ENCODE measurements at regions not wholly inside any gene's neighbourhood (a gene's known extent, or its start where the extent isn't known, plus 50 kb on each side); places are given as distances from the start of the nearest gene placed in this dataset.
"Not testable (repeated sequence)": the region's sequence is repeated elsewhere in the genome, so short reads cannot be mapped to it uniquely, and the experiment has no call there.

DNA sequence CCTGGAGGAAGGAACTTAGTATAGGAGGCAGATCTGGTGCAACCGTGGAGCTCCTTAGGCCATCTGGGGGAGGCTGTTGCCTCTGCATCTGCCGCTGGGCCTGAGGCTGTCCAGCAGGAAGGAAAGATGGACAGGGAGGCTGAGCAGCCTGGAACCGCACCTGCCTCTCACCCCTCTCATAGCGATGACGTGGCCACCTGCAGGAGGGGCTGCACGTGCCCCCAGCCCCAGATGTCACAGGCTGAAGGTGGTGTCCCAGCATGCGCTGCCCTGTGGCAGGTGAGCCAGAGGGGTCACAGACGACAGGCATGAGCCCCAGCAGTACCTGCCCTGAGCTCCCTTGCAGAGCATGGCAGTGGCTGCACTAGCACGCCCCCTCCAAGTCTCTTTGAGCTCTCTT lies 283.9 kb downstream of the ACTR3B start:
- ATAC-seq (no peak), DNase-seq (no peak)
- Mint-ChIP-seq H3K4me3 (no peak overlapping the region), H3K36me3 (no peaks in the 10 kb centered on the region), H3K4me1 (no peaks in the 10 kb centered on the region), H3K27ac (no peak overlapping the region), H3K9me3 (ENCODE audit: low read depth) (no peaks in the 10 kb centered on the region), H3K27me3 (no peaks in the 10 kb centered on the region)
- CTCF ChIA-PET, result no interaction called here

DNA sequence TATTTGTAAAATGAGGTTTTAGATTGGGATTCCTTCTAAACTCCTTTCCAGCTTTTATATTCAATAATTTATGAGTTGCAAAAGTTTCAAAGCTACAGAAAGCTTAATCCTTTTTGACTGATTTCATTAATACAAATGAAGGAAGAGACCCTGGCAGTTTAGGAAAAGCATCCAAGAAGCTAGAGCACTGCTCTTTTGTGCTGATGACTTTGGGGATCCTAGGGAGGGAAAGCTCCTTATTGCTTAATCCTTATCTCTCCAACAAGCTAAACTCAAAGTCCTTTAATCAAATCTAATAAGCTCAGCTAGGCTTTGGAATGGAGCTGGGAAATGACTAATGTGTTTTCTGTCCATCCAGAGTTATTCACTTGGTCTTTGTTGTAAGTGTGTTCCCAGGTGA lies 285.4 kb downstream of the ACTR3B start:
- no peak overlapping the region for H3K4me3 Mint-ChIP-seq
- no peaks in the 10 kb centered on the region for H3K9me3 Mint-ChIP-seq (ENCODE audit: low read depth)
- H3K27ac Mint-ChIP-seq, result no peak overlapping the region
- CTCF ChIA-PET, result no interaction called here
- no peak for ATAC-seq
- H3K27me3 Mint-ChIP-seq, result no peaks in the 10 kb centered on the region
- no peaks in the 10 kb centered on the region for H3K4me1 Mint-ChIP-seq
- no peak for DNase-seq
- no peaks in the 10 kb centered on the region for H3K36me3 Mint-ChIP-seq

DNA sequence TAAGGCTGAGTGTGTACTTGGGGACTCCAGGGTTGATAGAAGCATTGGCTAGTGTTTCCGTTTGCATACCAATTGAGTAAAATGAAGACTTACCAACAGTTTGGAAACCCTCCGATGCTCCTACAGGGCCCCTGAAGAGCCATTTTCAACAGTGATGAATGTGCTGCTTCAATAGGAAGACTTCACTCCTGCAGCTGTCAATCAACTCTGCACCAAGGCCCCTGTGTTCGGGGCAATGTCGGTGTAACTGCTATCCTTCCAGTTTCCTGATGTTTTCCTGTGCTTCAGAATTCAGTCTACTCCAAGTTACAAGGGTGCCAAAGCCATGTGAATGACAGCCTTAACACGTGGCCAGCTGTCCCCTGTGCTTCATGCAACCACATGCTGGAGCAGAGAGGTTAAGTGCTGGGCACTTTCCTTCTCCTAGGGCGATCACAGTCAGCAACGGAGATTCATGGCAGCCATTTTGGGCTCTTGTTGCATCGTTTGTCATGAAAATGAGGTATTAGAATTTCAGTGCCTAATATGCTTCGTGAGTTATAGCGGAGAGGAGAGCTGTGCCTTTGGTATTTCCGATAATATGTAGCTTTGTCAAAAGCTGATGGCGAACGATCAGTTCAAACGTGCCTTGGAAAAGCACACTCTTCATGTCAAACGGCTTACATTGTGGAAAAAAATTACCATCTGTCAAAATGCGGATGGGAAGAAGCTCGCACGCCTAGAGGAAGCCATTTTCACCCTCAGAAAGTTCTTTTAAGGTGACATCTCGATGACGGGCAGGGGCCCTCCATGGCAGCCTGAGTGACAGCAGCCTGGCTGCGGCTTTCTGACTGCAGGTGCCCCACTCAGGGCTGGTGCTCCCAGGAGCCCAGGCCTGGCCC lies 287.8 kb downstream of the ACTR3B start:
- H3K9me3 Mint-ChIP-seq (ENCODE audit: low read depth), result no peaks in the 10 kb centered on the region
- H3K36me3 Mint-ChIP-seq, result no peaks in the 10 kb centered on the region
- ATAC-seq, result no peak
- no peak for DNase-seq
- H3K27me3 Mint-ChIP-seq, result no peaks in the 10 kb centered on the region
- H3K4me1 Mint-ChIP-seq, result no peaks in the 10 kb centered on the region
- no peak overlapping the region for H3K4me3 Mint-ChIP-seq
- no peak overlapping the region for H3K27ac Mint-ChIP-seq
- CTCF ChIA-PET, result no interaction called here

DNA sequence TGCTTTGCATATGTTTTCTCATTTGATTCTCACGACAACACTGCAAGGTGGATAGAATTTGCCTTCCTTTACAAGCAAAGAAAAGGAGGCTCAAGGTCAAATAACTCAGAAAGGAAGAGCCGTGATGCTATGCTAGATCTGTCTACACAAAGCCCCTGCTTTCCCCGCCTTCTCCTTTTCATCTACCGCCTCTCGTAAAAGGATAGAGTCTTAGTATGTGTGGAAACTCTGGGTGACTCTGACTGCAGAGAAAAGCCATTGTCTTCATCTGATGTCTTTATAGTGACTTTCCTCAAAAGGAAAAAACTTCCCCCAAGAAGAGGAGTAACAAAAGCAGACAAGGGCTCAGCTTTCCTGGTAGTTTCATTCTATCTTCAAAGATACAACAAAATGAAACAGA lies 292.7 kb downstream of the ACTR3B start:
- DNase-seq (no peak), ATAC-seq (no peak)
- H3K36me3 Mint-ChIP-seq, result no peaks in the 10 kb centered on the region

DNA sequence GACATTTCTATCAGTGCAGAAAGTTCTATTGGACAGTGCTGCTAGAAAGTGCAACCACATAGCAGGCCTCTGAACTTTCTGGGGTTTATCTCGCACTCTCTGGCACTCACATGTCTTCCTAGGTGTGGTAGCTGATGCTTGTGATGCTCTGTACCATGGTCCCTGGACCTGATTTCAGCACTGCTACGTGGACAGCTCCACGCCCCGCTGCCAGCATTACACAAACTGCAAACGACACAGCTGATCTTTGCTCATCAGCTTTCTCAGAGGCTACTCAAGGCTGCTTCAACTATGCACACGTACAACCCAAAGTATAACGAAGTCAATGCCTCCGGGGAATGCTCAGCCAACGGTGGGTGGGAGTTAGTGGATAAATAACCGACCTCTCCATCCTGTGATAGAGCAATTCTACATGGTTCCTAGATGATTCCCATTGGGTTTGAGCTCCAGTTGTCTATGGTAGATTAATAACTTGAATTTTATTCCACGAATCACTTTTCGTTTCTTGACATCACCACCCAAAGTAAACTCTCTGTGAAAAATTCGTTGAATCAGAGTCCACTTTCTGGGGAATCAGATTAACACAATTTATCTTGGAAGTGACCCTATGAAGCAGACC lies 302.5 kb downstream of the ACTR3B start:
- H3K4me3 Mint-ChIP-seq, result no peak overlapping the region
- H3K27me3 Mint-ChIP-seq, result no peaks in the 10 kb centered on the region
- no peaks in the 10 kb centered on the region for H3K36me3 Mint-ChIP-seq
- CTCF ChIA-PET, result no interaction called here
- ATAC-seq (no peak), DNase-seq (no peak)
- peaks cover 2% of the 10 kb centered on the region for H3K9me3 Mint-ChIP-seq (ENCODE audit: low read depth)
- H3K4me1 Mint-ChIP-seq, result no peaks in the 10 kb centered on the region
- H3K27ac Mint-ChIP-seq, result no peak overlapping the region

More for the DNA sequence above, 292.7 kb downstream of the ACTR3B start:
- no peaks in the 10 kb centered on the region for H3K4me1 Mint-ChIP-seq
- CTCF ChIA-PET, result no interaction called here
- H3K27me3 Mint-ChIP-seq, result no peaks in the 10 kb centered on the region
- H3K27ac Mint-ChIP-seq, result no peak overlapping the region
- H3K4me3 Mint-ChIP-seq, result no peak overlapping the region
- no peaks in the 10 kb centered on the region for H3K9me3 Mint-ChIP-seq (ENCODE audit: low read depth)

DNA sequence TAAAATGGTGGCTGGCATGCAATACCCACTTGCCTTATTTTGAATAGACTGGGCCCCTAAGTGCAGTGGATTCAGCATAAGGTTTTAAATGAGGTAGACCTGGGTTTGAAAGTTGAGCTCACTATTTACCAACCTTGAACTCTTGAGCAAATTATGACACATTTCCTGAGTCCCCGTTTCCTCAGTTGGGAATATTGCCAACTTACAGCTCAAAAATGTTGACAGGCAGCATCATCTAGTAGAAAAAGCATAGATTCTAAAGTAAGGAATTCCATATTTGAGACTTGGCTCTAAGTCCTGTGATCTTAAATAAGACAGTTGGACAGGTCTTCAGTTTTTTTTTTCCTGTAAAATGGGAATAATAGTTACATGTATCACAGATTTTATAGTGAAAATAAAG lies 305.5 kb downstream of the ACTR3B start:
- Mint-ChIP-seq H3K27ac (no peak overlapping the region), H3K27me3 (no peaks in the 10 kb centered on the region), H3K36me3 (no peaks in the 10 kb centered on the region), H3K4me1 (no peaks in the 10 kb centered on the region), H3K4me3 (no peak overlapping the region), H3K9me3 (ENCODE audit: low read depth) (peaks cover 2% of the 10 kb centered on the region)
- CTCF ChIA-PET, result no interaction called here
- DNase-seq (no peak), ATAC-seq (no peak)

DNA sequence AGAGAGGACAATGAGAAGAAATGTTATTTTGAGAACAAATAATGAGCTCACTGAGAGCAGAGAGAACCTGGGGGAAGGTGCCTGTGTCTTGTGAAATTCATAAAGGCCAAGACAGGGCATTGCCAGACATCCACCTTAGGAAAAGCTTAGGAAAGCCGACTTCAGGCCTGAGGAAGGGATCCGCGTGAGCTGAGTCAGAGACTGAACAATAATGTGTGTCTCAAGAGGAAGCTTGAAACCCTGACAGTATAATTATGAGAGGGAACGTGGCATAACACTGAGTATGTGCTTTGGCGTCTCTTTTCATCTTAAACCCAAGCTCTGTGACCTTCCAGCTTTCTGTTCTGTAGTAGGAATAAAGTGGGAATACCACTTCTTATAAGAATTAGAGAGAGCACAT lies 307.2 kb downstream of the ACTR3B start:
- Mint-ChIP-seq H3K27me3 (no peaks in the 10 kb centered on the region), H3K4me1 (no peaks in the 10 kb centered on the region), H3K4me3 (no peak overlapping the region), H3K27ac (no peak overlapping the region), H3K36me3 (no peaks in the 10 kb centered on the region), H3K9me3 (ENCODE audit: low read depth) (peaks cover 2% of the 10 kb centered on the region)
- ATAC-seq (no peak), DNase-seq (no peak)
- CTCF ChIA-PET, result no interaction called here

DNA sequence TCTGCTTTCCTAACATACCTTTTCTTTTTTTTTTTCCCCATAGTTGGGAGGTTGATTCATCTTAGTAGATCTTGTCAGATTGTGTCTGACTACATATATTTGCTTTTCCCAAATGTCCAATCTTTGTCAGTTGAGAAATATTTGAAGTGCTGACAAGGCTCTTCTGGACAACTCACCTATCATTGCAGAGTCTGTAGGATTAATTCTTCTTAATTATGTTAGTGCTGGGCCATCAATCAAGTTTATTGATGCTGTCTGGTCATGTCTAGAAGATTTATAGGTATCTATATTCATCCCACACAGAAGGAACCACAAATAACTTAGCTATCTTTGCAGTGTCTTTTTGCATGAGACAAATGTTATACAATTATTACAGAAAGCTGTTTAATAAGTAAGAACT lies 310.6 kb downstream of the ACTR3B start:
- ATAC-seq, result no peak
- no peaks in the 10 kb centered on the region for H3K27me3 Mint-ChIP-seq
- no peaks in the 10 kb centered on the region for H3K9me3 Mint-ChIP-seq (ENCODE audit: low read depth)
- DNase-seq, result no peak
- no peak overlapping the region for H3K4me3 Mint-ChIP-seq
- no peaks in the 10 kb centered on the region for H3K4me1 Mint-ChIP-seq
- H3K36me3 Mint-ChIP-seq, result no peaks in the 10 kb centered on the region
- CTCF ChIA-PET, result no interaction called here
- H3K27ac Mint-ChIP-seq, result no peak overlapping the region

DNA sequence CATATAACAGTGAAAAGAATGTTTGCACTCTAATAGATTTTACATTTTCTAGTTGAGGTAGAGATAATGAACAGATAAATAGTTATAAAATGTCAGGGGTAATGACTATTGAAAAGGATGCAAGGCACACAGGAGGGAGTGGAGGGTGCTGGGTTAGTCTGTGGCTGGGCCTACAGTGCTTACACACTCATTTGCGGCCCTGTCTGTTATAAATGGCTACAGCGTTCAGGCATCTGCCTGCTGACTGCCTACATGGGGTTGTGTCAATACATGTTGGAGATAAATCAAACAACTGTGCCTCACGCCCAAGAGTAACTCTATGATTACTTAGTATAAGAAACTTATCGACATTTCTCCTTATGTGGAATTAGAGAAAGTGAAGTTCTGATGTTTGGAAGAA lies 313.3 kb downstream of the ACTR3B start:
- Mint-ChIP-seq H3K9me3 (ENCODE audit: low read depth) (peaks cover 2% of the 10 kb centered on the region), H3K27me3 (no peaks in the 10 kb centered on the region), H3K4me3 (no peak overlapping the region), H3K27ac (no peak overlapping the region), H3K4me1 (no peaks in the 10 kb centered on the region), H3K36me3 (no peaks in the 10 kb centered on the region)
- CTCF ChIA-PET, result no interaction called here
- ATAC-seq (no peak), DNase-seq (no peak)

DNA sequence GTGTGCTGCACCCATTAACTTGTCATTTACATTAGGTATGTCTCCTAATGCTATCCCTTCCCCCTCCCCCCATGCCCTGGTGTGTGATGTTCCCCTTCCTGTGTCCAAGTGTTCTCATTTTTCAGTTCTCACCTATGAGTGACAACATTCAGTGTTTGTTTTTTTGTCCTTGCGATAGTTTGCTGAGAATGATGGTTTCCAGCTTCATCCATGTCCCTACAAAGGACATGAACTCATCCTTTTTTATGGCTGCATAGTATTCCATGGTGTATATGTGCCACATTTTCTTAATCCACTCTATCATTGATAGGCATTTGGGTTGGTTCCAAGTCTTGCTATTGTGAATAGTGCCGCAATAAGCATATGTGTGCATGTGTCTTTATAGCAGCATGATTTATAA lies 316.7 kb downstream of the ACTR3B start:
- CTCF ChIA-PET; H3K27ac Mint-ChIP-seq; H3K4me1 Mint-ChIP-seq; H3K36me3 Mint-ChIP-seq; DNase-seq; H3K27me3 Mint-ChIP-seq; H3K9me3 Mint-ChIP-seq (ENCODE audit: low read depth); ATAC-seq; H3K4me3 Mint-ChIP-seq: not testable (repeated sequence)

DNA sequence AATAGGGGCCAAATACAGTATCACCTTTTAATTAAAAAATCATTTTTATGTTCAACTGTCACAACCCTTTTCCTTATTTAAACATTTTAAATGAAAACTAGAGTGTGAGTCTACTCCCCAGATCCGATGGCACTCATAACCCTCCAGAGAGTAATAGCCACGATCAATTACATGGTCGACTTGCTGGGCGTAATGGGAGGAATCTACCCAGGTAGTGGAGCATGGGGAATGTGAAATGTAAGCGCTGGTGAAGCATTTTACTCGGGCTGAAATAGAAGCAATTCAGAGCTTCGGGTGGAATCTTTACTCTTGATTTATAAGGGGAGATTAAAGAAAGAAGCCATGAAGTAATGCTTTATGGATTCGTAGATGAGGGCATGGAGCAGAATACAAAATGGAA lies 321.9 kb downstream of the ACTR3B start:
- Mint-ChIP-seq H3K4me3 (no peak overlapping the region), H3K36me3 (no peaks in the 10 kb centered on the region), H3K27me3 (no peaks in the 10 kb centered on the region), H3K9me3 (ENCODE audit: low read depth) (peaks cover 2% of the 10 kb centered on the region), H3K27ac (no peak overlapping the region), H3K4me1 (no peaks in the 10 kb centered on the region)
- CTCF ChIA-PET, result no interaction called here
- no peak for DNase-seq
- no peak for ATAC-seq

DNA sequence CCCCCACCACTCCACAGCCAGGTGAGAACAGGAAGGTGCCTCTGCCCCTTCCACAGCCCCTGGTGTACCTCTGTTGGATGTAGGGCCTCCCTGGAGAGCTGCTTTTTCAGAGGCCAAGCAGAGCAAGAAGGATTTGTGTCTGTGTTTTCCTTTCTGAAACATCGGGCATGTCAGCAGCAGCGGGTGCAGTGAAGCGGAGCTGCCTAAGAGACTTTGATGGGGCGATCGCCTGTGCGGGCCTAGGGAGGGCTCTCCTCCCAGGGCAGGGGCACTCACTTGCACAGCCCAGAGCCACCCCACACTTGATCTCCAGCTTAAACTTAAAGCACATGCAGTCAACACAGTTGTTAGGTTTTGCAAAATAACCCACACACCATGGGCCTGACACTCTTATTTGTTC lies 324.7 kb downstream of the ACTR3B start:
- no peak overlapping the region for H3K27ac Mint-ChIP-seq
- H3K4me3 Mint-ChIP-seq, result no peak overlapping the region
- CTCF ChIA-PET, result no interaction called here
- H3K4me1 Mint-ChIP-seq, result no peaks in the 10 kb centered on the region
- DNase-seq (no peak), ATAC-seq (no peak)
- no peaks in the 10 kb centered on the region for H3K27me3 Mint-ChIP-seq
- H3K9me3 Mint-ChIP-seq (ENCODE audit: low read depth), result no peaks in the 10 kb centered on the region
- no peaks in the 10 kb centered on the region for H3K36me3 Mint-ChIP-seq

DNA sequence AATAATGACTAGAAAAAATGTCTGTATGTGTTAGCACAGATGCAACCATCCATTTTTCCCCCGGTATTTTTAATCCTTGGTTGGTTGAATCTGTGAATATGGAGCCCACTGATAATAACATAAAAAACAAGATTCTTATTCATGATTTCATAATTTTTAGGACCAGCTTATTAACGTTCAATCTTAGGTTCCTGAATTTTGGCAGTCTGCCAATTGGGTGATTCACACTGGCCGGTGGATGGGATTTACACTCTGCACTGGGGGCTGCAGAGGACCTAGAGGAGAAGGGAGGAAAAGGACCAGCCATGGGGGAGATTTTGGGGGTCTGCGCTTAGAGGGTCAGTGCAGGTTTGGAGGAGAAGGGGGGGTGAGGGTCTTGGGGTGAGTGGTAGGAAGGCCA lies 327.9 kb downstream of the ACTR3B start:
- Mint-ChIP-seq H3K9me3 (ENCODE audit: low read depth) (no peaks in the 10 kb centered on the region), H3K36me3 (no peaks in the 10 kb centered on the region), H3K27me3 (no peaks in the 10 kb centered on the region), H3K4me3 (no peak overlapping the region), H3K27ac (no peak overlapping the region), H3K4me1 (no peaks in the 10 kb centered on the region)
- CTCF ChIA-PET, result no interaction called here
- DNase-seq, result no peak
- ATAC-seq, result no peak

DNA sequence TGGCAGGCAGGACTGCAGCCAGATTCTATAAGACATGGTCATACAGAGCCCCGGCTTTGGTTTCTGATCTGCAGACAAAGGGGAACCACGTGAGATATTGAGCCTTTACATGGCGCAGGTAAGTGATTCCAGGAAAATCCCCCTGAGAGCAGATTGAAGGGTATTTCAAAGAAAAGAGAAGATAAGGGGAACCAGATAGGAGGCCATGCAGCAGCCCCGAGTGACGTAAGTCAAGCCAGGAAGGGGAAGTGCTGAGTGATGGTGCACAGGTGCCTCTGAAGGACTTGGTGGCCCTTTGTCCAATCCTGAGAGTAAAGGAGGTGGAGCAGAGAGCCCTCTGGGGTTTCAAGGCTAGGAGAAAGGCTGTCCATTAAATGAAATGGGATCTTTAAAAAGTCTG lies 329.0 kb downstream of the ACTR3B start:
- H3K27ac Mint-ChIP-seq, result no peak overlapping the region

More for the DNA sequence above, 329.0 kb downstream of the ACTR3B start:
- Mint-ChIP-seq H3K27me3 (no peaks in the 10 kb centered on the region), H3K9me3 (ENCODE audit: low read depth) (no peaks in the 10 kb centered on the region), H3K4me3 (no peak overlapping the region), H3K4me1 (no peaks in the 10 kb centered on the region), H3K36me3 (no peaks in the 10 kb centered on the region)
- ATAC-seq (no peak), DNase-seq (no peak)
- CTCF ChIA-PET, result no interaction called here

All from activated CD8-positive, alpha-beta memory T cell treated with anti-CD3 and anti-CD28 coated beads, Interleukin-2, amount 10 ng/mL, durations not matched to agents 7 days and 5 days (primary cell).